Osteoblast (primary cell): ENCODE measurements at regions not wholly inside any gene's neighbourhood (a gene's known extent, or its start where the extent isn't known, plus 50 kb on each side); places are given as distances from the start of the nearest gene placed in this dataset.
A peak's percentile ranks its signal among the peaks of the same experiment; 100 is the strongest.
"Not testable (repeated sequence)": the region's sequence is repeated elsewhere in the genome, so short reads cannot be mapped to it uniquely, and the experiment has no call there.

Experiments
- DNase-seq: peaks from one replicate; pipeline ENCODE4 v3.0.0; 2011; ENCODE audit warnings: low spot score, mixed read lengths; ENCODE audit not compliant: insufficient read length; ENCODE audit errors: missing footprints
- H2AFZ ChIP-seq: 2 replicates; pipeline ENCODE4 v1.6.0; 2011; ENCODE audit warnings: mild to moderate bottlenecking, low read length
- H3K27ac ChIP-seq: 2 replicates; pipeline ENCODE4 v1.5.1; 2011; ENCODE audit warnings: mild to moderate bottlenecking, low read depth, low read length, moderate library complexity
- H3K27me3 ChIP-seq: 2 replicates; pipeline ENCODE4 v1.6.0; 2012; ENCODE audit warnings: mild to moderate bottlenecking, control low read depth, inconsistent platforms, low read length, moderate library complexity; ENCODE audit not compliant: insufficient read depth
- H3K36me3 ChIP-seq: 2 replicates; pipeline ENCODE4 v1.5.1; 2011; ENCODE audit warnings: mild to moderate bottlenecking, low read length, control low read depth, moderate library complexity; ENCODE audit not compliant: insufficient read depth
- H3K4me1 ChIP-seq: 2 replicates; pipeline ENCODE4 v1.5.1; 2011; ENCODE audit warnings: mild to moderate bottlenecking, low read length, control low read depth, moderate library complexity; ENCODE audit not compliant: insufficient read depth
- H3K4me2 ChIP-seq: 2 replicates; pipeline ENCODE4 v1.6.0; 2011; ENCODE audit warnings: mild to moderate bottlenecking, low read length; ENCODE audit not compliant: insufficient read depth
- H3K4me3 ChIP-seq: fragments of 200-600 bp; sonication (generic); 3 replicates; pipeline ENCODE4 v1.5.1; 2012; ENCODE audit warnings: mild to moderate bottlenecking, low read length, inconsistent platforms; ENCODE audit not compliant: insufficient read depth
- H3K79me2 ChIP-seq: 2 replicates; pipeline ENCODE4 v1.6.0; 2012; ENCODE audit warnings: mild to moderate bottlenecking, low read length, control low read depth, inconsistent platforms; ENCODE audit not compliant: insufficient read depth
- H3K9me3 ChIP-seq: 2 replicates; pipeline ENCODE4 v1.5.1; 2011; ENCODE audit warnings: low read depth, low read length, control low read depth
- H4K20me1 ChIP-seq: 2 replicates; pipeline ENCODE4 v1.6.0; 2012; ENCODE audit warnings: mild to moderate bottlenecking, low read length, control low read depth; ENCODE audit not compliant: insufficient read depth
- TF ChIP-seq, protein P1 (sequence below): IDR thresholded peaks from 2 replicates; pipeline ENCODE4 v1.5.1; 2011; ENCODE audit warnings: mild to moderate bottlenecking, low read depth, low read length, moderate library complexity; ENCODE audit errors: extremely low read depth

DNA sequence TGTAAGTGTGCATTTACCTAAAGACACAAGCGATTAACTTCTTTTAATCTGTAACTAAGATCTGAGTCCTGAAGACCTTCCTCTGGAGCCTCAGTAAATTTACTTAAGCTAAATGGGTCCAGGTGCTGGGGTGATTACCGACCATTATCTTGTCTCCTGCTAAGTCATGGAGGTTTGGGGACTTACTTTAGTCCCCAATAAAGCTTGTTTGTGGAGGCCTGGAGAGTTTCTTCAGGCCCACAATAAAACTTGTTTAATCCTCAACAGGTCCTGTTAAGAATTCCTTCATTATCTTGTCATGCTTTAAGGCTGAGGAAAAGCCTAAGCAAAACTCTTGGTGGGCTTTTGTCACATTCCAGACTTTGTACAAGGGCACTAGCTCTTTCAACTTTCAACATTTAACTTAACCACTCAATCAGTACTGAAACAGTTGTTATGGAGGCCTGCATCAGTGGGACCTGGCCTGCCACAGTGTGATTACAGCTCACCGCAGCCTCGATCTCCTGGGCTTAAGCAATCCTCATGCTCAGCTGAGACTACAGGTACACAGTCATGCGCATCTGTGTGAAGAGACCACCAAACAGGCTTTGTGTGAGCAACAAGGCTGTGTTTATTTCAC, 84.0 kb downstream of the FMO4 start:
- TF ChIP-seq, protein P1, sequence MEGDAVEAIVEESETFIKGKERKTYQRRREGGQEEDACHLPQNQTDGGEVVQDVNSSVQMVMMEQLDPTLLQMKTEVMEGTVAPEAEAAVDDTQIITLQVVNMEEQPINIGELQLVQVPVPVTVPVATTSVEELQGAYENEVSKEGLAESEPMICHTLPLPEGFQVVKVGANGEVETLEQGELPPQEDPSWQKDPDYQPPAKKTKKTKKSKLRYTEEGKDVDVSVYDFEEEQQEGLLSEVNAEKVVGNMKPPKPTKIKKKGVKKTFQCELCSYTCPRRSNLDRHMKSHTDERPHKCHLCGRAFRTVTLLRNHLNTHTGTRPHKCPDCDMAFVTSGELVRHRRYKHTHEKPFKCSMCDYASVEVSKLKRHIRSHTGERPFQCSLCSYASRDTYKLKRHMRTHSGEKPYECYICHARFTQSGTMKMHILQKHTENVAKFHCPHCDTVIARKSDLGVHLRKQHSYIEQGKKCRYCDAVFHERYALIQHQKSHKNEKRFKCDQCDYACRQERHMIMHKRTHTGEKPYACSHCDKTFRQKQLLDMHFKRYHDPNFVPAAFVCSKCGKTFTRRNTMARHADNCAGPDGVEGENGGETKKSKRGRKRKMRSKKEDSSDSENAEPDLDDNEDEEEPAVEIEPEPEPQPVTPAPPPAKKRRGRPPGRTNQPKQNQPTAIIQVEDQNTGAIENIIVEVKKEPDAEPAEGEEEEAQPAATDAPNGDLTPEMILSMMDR, result no peak
- no peaks in the 10 kb centered on the region for H3K36me3 ChIP-seq
- no peaks in the 10 kb centered on the region for H3K4me1 ChIP-seq
- no peak for DNase-seq
- no peak overlapping the region for H3K27ac ChIP-seq
- no peaks in the 10 kb centered on the region for H3K27me3 ChIP-seq
- H4K20me1 ChIP-seq, result no peaks in the 10 kb centered on the region
- no peaks in the 10 kb centered on the region for H3K79me2 ChIP-seq
- no peak overlapping the region for H2AFZ ChIP-seq
- no peaks in the 10 kb centered on the region for H3K9me3 ChIP-seq
- H3K4me2 ChIP-seq, result no peak overlapping the region
- no peak overlapping the region for H3K4me3 ChIP-seq

DNA sequence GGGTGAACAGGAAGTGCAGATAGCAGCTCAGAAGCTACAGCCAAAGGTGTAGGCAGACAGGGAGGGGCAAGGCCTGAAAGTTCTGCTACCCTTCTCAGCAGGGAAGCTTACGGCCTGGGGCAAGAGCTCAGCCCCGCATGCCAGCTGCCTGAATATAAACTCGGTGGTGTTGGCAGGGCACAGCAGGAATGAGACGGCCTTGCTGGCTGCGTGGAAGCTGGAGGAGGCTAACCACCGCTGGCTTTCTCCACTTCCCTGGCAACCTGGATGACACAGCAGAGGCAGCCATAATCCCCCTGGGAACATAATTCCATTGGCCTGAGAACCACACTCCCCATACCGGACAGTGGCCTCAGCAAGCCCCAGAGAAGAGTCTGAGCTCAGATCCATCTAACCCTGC, 81.9 kb upstream of the PRRC2C start:
- Histone ChIP-seq H3K4me2 (peak overlapping the region; percentile 17), H2AFZ (peak overlapping the region; percentile 83), H4K20me1 (no peaks in the 10 kb centered on the region), H3K4me1 (peaks cover 11% of the 10 kb centered on the region), H3K4me3 (no peak overlapping the region), H3K9me3 (no peaks in the 10 kb centered on the region), H3K36me3 (no peaks in the 10 kb centered on the region), H3K27ac (no peak overlapping the region), H3K79me2 (no peaks in the 10 kb centered on the region), H3K27me3 (no peaks in the 10 kb centered on the region)
- no peak for DNase-seq
- TF ChIP-seq, protein P1, result no peak

GRCh38 chr1:171405391-171405714, 80.0 kb upstream of the PRRC2C start:
- Histone ChIP-seq H3K4me2 (no peak overlapping the region), H3K4me1 (peaks cover 11% of the 10 kb centered on the region), H3K9me3 (no peaks in the 10 kb centered on the region), H3K27ac (no peak overlapping the region), H3K36me3 (no peaks in the 10 kb centered on the region), H3K27me3 (no peaks in the 10 kb centered on the region), H3K79me2 (no peaks in the 10 kb centered on the region), H2AFZ (no peak overlapping the region), H4K20me1 (no peaks in the 10 kb centered on the region), H3K4me3 (no peak overlapping the region)
- no peak for DNase-seq
- TF ChIP-seq, protein P1, result peak; percentile 8

DNA sequence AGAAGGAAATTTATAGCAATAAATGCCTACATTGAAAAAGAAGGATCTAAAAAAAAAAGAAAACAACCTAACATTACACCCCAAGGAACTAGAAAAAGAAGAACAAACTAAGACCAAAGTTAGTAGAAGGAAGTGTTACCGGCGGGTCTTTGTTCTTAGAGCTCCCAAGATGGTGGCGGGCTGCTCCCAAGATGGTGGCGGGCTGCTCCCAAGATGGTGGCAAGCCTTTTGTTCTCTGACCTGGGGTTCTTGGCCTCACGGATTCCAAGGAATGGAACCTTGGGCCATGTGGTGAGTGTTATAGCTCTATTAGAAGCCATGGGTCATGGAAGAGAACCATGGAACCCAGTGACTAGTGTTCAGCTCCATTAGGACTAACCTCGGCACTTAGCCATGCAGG, 71.8 kb upstream of the PRRC2C start:
- H4K20me1 ChIP-seq, H3K4me1 ChIP-seq, DNase-seq, H2AFZ ChIP-seq, H3K27ac ChIP-seq, H3K36me3 ChIP-seq, H3K9me3 ChIP-seq, H3K27me3 ChIP-seq, H3K4me3 ChIP-seq, H3K79me2 ChIP-seq, H3K4me2 ChIP-seq: not testable (repeated sequence)
